IPS-15b (cell line): ENCODE measurements at regions not wholly inside any gene's neighbourhood (a gene's known extent, or its start where the extent isn't known, plus 50 kb on each side); places are given as distances from the start of the nearest gene placed in this dataset.
"Not testable (repeated sequence)": the region's sequence is repeated elsewhere in the genome, so short reads cannot be mapped to it uniquely, and the experiment has no call there.

Experiments used
- H3K27me3 ChIP-seq: one replicate; pipeline ENCODE4 v1.6.1; 2013; ENCODE audit warnings: low read length; ENCODE audit not compliant: control insufficient read depth, insufficient read depth
- H3K36me3 ChIP-seq: one replicate; pipeline ENCODE4 v1.6.1; 2013; ENCODE audit warnings: low read length; ENCODE audit not compliant: control insufficient read depth, insufficient read depth
- H3K4me1 ChIP-seq: one replicate; pipeline ENCODE4 v1.6.1; 2013; ENCODE audit warnings: mild to moderate bottlenecking, low read length; ENCODE audit not compliant: control insufficient read depth, insufficient read depth
- H3K4me3 ChIP-seq: one replicate; pipeline ENCODE4 v1.5.1; 2013; ENCODE audit warnings: low read depth, low read length
- H3K9ac ChIP-seq: one replicate; pipeline ENCODE4 v1.6.1; 2013; ENCODE audit warnings: low read depth, mild to moderate bottlenecking, low read length
- H3K9me3 ChIP-seq: one replicate; pipeline ENCODE4 v1.6.1; 2013; ENCODE audit warnings: mild to moderate bottlenecking, low read length; ENCODE audit not compliant: control insufficient read depth, insufficient read depth

DNA sequence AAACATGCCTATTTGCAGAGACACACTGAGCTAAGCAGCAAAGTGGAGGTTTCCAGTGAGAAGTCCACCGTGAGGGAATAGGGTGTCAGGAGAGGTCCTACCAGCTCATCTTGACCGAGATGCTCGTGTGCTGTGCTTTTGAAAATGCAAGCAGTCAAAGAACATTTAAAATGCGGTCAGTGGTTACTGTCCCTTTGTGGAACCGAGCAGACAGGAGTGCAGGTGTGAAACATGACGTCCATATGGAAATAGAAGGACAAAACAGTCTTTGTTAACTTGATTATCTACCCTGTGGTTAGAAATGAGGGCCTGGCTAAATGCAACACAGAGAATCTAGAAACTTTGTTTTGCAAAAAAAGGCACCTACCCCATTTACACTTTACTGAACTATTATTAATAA lies 473.3 kb downstream of the SPATA31A6 start:
- not testable (repeated sequence) for H3K36me3 ChIP-seq, H3K27me3 ChIP-seq, H3K4me3 ChIP-seq, H3K9me3 ChIP-seq, H3K9ac ChIP-seq, H3K4me1 ChIP-seq

DNA sequence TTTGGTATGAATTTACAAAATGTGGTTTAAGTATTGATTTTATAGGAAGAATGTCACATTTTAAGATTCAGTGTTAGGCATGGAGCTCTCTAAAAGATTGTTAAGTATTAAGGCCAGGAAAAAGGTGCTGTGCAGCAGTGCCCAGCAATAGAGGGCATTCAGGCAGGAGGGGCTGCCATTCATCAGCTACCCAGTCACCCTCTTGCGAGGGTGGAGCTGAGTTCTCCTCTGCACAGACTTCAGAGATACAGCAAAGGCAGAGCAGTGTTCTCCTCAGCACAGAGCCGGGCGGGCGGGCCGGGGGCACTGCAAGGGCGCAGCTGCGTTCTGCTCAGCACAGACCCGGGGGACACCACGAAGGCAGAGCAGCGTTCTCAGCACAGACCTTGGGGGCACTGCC lies 474.0 kb downstream of the SPATA31A6 start:
- not testable (repeated sequence) for H3K27me3 ChIP-seq, H3K4me3 ChIP-seq, H3K9ac ChIP-seq, H3K4me1 ChIP-seq, H3K9me3 ChIP-seq, H3K36me3 ChIP-seq

DNA sequence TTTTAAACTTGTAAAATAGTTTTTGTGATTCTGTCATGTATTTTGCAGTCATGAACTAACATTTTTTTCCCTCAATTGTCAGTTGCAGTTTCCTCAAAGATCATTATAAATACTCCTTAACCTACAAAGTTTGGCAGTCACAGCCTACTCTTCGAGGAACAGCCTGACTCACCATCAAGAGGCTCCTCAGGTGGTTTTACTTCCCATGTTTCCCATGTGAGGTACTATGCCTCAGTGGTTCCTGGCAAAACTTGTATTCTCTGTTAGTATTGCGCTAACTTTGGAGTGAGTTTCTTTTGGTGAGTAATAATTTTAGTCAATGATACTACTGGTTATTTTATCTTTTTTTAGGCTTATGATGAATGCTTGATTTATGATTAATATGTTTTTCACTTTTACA lies 513.7 kb downstream of the SPATA31A6 start:
- not testable (repeated sequence) for H3K4me1 ChIP-seq, H3K9me3 ChIP-seq, H3K36me3 ChIP-seq, H3K9ac ChIP-seq, H3K4me3 ChIP-seq, H3K27me3 ChIP-seq

DNA sequence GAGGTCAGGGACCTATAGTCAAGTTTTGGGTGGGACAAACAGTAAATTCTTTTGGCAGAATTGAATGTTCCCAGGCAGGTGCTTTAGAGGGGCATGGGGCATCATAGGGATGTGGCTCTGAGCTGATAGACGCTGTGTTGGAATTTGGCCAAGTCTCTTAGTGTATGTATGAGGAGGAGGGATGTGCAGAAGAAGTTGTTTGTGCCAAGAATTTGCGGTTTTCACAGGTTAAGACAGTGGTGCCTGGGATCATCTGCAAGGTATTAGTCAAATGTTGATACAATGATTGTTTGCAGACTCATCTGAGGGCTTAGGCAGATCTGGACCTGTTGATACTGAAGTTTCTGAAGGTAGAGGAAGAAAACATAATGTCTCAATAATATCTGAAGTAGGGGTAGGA lies 519.4 kb downstream of the SPATA31A6 start:
- H3K9ac ChIP-seq, H3K36me3 ChIP-seq, H3K4me1 ChIP-seq, H3K27me3 ChIP-seq, H3K9me3 ChIP-seq, H3K4me3 ChIP-seq: not testable (repeated sequence)

DNA sequence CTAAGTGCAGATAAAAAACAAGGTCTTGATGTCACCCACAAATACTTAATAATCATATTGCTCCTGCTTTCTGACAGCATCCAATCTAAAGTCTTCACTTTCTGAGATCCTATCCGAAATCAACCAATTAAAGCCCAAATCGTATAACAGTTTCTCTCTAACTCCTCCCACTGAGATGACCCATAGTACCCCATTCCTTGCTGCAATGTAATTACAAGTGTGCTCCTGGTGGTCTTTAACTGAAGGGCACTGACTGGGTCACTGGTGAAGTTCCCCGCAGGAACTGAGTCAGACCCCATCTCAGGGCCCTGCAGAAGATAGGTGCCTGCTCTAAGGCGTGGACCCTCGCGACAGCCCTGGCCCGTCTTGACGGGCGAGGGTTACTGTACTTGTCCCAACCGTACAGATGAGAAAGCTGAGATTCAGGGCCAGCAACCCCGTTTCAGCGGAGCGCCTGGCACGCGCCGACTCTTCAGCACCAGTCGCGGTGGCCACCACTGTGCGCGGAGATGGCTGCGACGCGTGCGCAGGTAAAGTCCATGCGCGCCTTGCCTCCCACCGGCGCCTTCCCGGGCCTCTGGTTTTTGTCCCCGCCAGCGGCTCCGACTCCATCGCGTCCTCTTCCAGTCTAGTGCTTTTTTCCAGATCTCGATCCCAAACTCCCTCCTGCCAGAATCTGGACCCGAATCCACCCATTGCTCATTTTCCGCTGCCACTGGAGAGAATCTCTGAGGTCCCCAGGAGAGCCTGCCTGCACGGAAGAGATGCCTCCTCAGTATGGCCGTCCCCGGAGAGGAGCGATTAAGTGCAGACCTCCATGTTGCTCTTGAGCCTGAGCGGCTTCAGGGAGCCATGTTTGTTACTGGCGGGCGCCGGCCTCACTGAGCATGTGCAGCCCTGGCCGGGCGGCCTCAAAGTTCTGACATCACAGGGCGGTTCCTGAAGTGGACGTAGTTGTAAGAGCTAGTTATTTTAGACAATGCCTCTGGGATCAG lies 541.7 kb downstream of the SPATA31A6 start:
- peak overlapping the region; percentile 45 for H3K4me3 ChIP-seq
- H3K36me3 ChIP-seq, H3K9me3 ChIP-seq, H3K27me3 ChIP-seq, H3K9ac ChIP-seq, H3K4me1 ChIP-seq: not testable (repeated sequence)

DNA sequence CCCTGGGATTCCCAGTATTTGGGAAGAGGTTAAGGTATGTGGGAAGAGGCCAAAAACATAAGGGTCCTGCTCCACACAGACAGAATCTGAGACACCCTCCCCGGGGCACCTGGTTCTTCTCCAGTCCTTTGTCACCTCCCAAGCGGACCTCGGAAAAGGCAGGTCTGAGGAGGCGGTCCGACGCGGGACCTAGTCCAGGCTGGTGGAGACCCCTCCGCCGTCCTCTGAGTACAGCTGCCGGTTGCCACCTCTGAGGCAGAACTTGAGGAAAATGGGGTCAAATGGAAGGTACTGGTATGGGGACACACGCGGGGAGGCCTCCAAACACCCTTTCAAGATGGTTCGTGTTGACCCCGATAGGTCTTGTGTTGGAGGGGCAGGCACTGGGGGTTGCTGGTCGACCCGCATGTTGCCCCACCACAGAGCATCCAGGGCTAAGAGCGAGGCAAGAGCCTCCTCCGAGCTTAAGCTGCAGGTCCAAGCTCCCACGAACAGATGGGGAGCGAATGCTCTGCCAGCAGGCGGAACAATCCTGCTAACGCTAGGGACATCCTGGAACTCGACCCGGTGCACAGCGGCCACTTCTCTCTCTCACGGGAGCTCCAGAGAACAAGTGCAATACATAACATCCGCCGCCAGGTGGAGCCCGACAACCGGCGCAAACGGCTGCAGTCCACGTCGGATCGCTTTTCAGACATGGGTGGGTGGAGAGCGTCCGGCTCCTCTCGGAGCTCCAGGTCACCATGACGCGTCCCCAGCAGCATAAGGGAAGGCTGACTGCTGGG lies 559.8 kb downstream of the SPATA31A6 start:
- not testable (repeated sequence) for H3K27me3 ChIP-seq, H3K9me3 ChIP-seq, H3K36me3 ChIP-seq, H3K4me1 ChIP-seq, H3K9ac ChIP-seq
- H3K4me3 ChIP-seq = peak overlapping the region; percentile 41

DNA sequence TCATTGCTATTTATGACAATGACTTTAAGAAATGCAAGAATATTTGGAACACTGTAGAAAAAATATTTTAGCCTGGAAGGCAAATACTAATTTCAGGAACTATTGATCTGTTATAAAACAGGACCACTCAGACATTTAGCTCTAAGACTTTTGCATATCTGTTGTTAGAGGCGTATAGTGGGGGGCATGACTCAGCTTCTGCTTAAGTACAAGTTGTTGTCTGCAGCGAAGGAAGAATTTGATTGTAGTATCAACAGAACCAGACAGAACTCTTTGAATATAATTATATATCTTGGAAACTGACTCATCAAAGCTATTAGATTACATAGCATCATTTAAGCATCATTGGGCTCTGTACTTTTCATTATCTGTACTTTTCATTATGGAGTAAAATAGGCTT lies 573.8 kb downstream of the SPATA31A6 start:
- not testable (repeated sequence) for H3K9me3 ChIP-seq, H3K36me3 ChIP-seq, H3K27me3 ChIP-seq, H3K4me3 ChIP-seq, H3K4me1 ChIP-seq, H3K9ac ChIP-seq

DNA sequence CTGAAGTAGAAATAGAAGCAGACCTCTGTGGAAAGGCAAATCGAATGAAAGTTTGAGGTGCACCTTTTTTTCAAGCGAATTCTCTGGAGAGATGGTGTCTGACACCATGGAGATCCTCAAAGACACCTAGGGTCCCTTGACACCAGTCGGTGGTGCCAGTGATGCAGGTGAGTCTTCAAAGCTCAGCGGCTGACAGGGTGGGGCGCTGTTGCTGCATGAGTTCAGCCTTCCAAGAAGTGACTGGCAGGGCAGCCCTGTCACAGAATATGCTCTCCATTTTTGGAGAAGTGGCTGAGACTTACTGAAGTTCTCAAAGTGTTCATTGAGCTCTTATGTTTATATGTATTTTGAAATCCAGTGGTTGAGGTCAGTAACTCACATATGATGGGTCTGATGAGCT lies 575.9 kb downstream of the SPATA31A6 start:
- not testable (repeated sequence) for H3K36me3 ChIP-seq, H3K9ac ChIP-seq, H3K4me1 ChIP-seq, H3K9me3 ChIP-seq, H3K27me3 ChIP-seq, H3K4me3 ChIP-seq

DNA sequence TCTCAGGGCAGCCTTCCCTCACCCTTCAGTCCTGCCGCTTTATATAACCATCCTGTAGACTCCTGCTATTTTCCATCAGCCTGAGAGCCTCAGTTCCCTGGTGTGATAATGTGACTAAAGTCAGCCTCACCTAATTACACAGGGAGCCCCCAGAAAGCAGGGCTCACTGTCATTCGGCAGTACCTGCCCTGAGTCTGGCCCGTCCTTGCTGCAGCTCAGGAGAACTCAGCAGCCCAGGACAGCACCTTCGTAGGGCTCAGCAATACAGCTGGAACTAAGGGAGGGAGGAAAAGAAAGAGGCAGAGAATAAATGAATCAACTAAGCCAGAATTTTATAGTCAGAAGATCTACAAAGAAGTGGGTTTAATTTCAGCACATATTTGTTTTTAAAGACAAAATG lies 598.7 kb downstream of the SPATA31A6 start:
- not testable (repeated sequence) for H3K36me3 ChIP-seq, H3K4me3 ChIP-seq, H3K4me1 ChIP-seq, H3K9ac ChIP-seq, H3K27me3 ChIP-seq, H3K9me3 ChIP-seq

DNA sequence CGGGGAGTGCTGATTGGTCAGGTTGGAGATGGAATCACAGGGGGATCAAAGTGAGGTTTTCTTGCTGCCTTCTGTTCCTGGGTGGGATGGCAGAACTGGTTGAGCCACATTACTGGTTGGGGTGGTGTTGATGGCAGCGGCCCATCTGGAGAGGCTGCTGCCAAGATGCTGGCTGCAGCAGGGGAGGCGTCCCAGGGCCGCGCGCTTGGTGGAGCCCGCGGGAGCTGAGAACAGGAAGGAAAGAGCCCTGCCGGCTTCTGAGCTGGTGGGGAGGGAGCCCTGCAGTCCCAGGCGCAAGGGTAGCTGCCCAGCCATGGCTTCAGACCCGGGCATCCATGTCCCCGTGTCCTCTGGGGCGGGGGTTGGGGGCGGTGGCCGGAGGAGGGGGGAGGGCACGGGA lies 609.3 kb downstream of the SPATA31A6 start:
- H3K36me3 ChIP-seq, H3K9me3 ChIP-seq, H3K9ac ChIP-seq, H3K4me1 ChIP-seq, H3K4me3 ChIP-seq: not testable (repeated sequence)
- H3K27me3 ChIP-seq = peaks cover 12% of the 10 kb centered on the region

DNA sequence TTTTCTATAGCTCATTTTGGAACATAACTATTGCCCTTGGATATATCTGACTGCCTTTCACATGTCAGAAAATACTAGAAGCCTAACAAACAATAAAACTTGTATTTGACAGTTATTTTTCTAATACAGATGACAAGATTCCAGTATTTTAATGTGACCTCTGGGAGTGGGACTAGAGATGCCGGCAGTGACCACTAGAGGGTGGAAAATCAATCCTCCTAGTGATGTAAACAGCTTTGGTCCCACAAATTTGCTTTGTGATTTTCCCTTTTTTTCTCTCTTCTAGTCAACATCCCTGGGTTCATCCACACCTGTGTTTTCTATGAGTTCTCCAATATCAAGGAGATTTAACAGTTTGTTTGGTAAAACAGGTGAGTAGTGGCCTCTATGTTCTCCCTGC lies 615.1 kb downstream of the SPATA31A6 start:
- not testable (repeated sequence) for H3K9ac ChIP-seq, H3K9me3 ChIP-seq, H3K4me3 ChIP-seq, H3K4me1 ChIP-seq, H3K36me3 ChIP-seq
- peaks cover 11% of the 10 kb centered on the region for H3K27me3 ChIP-seq

DNA sequence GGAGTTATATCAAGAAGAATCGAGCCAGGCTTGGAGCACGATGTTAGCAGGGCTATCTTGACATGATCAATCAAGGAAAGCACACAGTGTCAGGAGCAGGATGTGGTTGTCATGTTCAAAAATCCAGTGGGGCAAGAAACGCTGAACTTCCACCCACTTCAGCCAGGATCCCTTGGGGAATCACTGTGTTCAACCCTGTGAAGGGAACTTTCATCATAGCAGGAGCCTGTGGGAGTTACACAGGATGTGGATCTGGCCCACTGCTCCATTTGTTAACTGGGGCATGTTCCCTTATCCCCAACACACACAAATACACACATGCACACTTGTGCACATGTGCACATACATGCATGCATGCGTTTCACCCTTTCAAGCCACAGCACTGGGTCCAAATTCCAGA lies 619.3 kb downstream of the SPATA31A6 start:
- peaks cover 17% of the 10 kb centered on the region for H3K27me3 ChIP-seq
- H3K36me3 ChIP-seq, H3K9ac ChIP-seq, H3K4me3 ChIP-seq, H3K4me1 ChIP-seq, H3K9me3 ChIP-seq: not testable (repeated sequence)
